Stimulated activated CD8-positive, alpha-beta memory T cell treated with anti-CD3 and anti-CD28 coated beads, Interleukin-7, amount 100 ng/mL, for 4 hours (primary cell): ENCODE measurements at regions not wholly inside any gene's neighbourhood (a gene's known extent, or its start where the extent isn't known, plus 50 kb on each side); places are given as distances from the start of the nearest gene placed in this dataset.

Experiments used
- DNase-seq, 2 donors: peaks; one replicate each; pipeline ENCODE4 v3.0.0-alpha.2; 2020; ENCODE audit warnings: low read depth in 2 of 2

- DNase-seq, result no peak
Observed at GRCh38 chr10:128373071-128373749, 247.0 kb upstream of the MKI67 start.

DNA sequence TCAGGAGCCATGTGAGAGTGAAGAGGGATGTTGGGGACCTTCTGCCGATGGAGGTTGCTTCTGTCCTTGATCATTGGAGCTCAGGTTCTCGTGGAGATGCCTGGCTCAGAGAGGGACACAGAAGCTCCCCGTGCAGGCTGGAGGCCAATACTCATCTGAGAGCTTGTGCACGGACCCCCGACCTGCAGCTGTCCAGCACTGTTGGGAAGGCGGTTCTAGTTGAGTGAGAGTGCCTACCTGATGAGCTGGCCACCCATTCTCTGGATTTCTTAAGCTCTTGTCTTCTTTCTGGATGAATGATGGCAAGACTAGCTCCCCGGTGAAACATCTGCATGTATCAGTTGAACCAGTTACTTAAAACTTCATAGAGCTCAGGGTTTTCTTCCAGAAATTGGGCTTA is 247.6 kb upstream of the MKI67 start:
- DNase-seq, result no peak

- no peak for DNase-seq
Observed at GRCh38 chr10:128375171-128375570, 248.9 kb upstream of the MKI67 start.

DNA sequence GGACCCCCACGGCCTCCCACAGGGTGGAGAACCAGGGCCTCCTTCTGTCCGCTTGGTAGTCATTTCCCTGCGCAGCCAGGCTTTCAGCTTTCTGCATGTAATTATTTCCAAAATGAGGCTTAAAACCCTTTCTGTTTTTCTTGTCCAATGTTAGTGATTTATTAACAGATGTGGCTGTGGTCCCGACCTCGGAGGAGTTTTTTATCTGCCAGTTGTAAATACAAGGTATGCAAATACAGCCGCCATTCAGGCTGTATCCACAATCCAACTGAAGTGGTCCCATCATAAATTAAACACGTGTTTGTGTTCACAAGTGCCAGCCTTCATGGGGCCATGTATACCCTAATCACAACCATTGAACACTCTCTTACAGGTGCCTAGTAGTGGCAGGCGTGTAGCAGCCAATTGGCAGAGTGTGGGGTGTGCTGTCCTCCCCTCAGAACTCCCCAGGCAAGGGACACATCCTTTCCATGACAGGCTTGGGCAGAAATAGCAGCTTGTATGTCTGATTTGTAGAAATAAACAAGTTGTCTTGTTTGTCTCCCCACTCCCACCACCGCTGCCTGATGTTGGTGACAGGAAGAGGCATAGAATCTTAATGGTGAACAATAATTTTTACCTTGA is 251.3 kb upstream of the MKI67 start:
- DNase-seq, result no peak

- DNase-seq, result no peak
Observed at GRCh38 chr10:128377988-128378387, 251.8 kb upstream of the MKI67 start.

DNA sequence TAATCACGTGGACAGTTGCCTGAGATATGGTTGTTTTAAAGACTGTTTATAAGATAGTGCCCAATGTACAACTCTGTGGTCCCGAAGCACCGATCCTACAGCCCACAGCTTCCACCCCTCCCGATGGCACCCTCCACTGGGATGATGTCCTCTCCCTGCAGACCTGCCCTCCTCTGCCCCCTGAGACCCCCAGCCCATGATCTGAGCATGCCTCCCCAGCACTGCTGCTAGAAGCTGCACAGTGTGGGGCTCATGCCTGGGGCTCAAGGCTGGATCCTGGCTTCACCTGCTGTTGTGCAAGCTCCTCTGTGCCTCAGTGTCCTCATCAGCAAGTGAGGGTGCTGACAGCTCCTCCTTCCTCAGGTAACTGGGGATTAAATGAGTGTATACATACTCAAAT is 254.7 kb upstream of the MKI67 start:
- DNase-seq, result no peak

DNA sequence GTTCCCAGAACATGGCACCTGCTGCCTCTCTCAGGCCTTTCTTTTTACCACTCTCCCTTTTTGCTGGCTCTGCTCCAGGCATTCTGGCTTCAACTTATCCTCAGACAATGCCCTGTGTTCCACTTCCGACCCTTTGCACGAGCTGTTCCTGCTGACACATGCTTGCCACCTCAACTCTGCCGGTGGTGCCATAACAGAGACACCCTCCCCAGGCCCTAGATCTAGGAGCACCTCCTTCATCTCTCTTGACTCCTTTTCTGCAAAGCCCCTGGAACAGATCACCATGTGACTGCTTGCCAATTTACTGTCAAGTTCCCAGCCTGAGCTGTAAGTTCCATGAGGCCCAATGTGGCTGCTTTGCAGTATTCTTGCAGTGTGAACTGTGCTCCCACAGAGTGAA is 256.0 kb upstream of the MKI67 start:
- DNase-seq, result no peak

DNA sequence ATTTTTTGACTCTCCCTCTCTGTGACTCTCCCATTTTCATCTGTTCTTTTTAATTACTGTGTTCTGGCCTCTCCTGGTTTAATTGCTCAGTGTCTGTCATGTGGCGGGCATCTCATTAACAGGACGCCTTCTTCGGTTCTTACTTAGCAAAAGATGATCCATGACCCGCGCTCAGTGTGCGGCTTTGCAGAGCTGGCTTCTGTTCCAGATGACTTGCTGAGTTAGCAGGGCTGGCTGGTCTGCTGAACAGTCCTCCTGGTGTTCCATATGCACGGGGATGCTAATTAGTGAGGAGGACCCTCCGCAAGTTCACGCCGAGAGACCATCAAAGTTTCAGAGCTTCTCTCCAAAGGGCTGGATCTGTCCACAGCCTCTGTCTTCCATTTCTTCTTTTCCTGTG is 258.6 kb upstream of the MKI67 start:
- DNase-seq, result no peak

GRCh38 chr10:128386231-128386630 is 260.0 kb upstream of the MKI67 start:
- DNase-seq, result no peak

DNA sequence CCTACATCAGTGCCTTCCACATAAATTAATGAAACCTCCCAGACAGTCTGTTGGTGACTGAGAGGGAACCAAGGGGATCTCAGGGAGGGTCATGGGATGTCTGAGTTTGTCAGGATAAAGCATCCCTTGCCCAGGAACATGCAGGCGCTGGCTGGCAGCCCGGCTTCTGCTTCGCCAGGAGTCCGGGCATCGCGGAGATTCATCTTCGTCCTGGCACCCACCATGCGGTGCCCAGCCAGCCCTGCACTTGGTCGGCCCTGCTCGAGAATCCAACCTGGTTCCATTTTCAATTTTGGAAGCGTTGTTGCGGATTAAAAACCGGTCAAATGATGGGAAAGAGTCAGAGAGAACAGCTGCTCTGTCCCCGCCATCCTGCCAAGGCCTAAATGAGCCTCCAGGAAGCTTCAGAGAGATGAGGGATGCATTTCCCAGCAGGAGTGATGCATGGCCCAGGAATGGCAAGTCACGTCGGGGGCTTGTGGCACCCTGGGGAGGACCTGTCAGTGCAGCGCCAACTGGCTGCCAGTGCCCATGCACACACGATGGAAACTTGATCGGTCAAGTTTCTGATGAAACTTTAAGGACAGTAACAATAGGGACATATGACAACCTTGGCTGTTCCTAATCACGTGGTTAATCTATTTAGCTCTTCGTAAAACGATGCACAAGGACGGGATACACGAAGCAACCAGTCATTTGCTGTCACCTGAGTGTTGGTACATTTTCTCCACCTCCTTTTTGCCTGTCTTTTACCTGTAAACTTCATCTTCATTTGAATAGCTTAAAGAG is 260.8 kb upstream of the MKI67 start:
- no peak for DNase-seq

GRCh38 chr10:128390596-128390995 is 264.4 kb upstream of the MKI67 start:
- DNase-seq, result no peak

DNA sequence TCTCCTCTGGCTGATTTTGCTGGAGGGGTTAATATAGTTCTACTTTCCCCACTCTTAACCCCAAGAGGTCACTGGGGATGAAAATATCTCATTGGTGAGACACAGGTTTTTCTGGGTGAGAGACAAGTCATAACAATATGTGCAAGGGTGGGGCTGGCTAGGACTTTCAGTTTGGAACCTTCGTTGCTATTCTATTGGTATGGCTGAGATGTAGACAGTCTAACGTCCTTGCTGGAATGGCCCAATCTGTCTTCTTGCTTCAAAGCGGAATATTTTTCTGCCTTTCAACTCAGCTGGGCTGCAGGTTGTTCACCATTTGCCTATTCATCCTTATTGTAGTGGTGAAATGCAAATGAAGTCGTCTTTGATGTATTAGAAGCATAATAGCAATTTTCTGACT is 267.3 kb upstream of the MKI67 start:
- no peak for DNase-seq

GRCh38 chr10:128398118-128398517 is 271.9 kb upstream of the MKI67 start:
- DNase-seq, result no peak

DNA sequence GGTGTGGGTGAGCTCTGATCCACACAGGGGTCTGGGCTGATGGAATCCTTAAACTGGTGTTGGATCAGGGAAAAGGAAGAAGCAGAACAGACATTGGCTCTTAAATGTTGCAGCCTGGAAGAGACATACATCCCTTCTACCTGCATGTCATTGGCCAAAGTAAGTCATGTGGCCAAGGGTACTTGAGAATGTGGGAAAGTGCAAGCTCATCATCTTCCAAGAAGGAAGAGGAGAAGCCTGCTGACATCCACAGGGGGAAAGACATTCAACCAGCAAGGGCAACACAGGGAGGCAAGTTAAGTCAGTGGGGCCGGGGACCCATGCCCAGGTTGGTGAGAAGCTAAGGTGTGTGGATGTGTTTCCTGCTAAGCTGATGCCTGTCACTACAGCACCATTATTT is 272.8 kb upstream of the MKI67 start:
- DNase-seq, result no peak

- DNase-seq, result no peak
Observed at GRCh38 chr10:128400564-128400963, 274.3 kb upstream of the MKI67 start.

DNA sequence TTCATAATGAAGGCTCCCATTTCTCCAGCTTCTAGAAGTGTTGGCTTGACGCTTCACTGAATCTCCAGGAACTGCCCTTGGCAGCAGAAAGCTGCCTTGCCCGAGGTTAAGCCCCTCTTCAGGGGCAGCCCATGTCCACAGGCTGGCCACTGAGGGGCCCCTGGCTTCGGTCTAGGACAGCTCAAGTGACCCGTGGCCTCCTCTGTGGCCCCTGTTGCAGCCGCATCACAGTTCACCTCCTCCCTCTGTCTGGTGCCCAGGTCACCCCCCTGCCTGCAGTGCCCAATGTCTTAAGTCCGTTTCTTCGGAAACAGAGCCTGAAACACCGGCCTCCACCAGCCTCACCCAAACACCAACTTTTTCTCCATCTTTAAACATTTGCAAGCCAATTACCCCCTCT is 279.2 kb upstream of the MKI67 start:
- DNase-seq, result no peak

GRCh38 chr10:128411643-128412042 is 285.4 kb upstream of the MKI67 start:
- no peak for DNase-seq

GRCh38 chr10:128414568-128414967 is 288.3 kb upstream of the MKI67 start:
- DNase-seq, result no peak

DNA sequence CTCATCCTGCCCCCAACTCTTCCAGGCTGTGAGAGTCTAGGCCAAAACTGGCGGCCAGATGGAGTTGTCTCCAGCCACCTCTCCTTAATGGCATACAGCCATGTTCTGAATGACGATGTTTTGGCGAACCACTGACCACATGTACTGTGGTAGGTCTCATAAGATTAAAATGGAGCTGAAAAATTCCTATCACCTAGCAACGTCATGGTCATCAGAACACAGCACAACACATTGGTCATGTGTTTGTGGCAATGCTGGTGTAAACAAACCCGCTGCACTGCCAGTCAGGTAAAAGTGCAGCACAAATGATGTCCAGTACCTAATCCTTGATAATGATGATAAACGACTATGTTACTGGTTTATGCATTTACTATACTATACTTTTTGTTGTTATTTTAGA is 290.0 kb upstream of the MKI67 start:
- DNase-seq, result no peak

DNA sequence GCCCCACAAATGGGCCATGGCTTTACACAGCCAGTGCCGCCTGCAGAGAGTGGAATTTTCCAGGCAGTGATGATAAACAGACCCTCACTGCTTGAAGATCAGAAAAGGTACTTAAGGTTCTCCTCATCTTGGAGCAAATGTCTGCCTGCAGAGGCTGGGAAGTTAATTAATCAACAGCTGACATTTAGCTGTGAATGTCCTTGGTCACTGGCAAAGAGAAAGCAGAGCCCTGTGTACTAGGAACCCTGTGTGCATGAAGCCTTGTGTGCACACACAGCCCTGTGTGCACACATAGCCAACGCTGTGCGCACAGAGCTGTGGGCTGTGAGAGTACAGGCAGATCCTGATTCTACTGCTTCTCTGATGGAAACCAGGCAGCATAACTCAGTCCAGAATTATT is 291.6 kb upstream of the MKI67 start:
- no peak for DNase-seq

GRCh38 chr10:128418819-128419218 is 292.6 kb upstream of the MKI67 start:
- DNase-seq, result no peak

GRCh38 chr10:128419466-128420019 is 293.3 kb upstream of the MKI67 start:
- no peak for DNase-seq

GRCh38 chr10:128420623-128421022 is 294.4 kb upstream of the MKI67 start:
- no peak for DNase-seq
